Esophagus muscularis mucosa (tissue), 4 donors: ENCODE measurements at regions not wholly inside any gene's neighbourhood (a gene's known extent, or its start where the extent isn't known, plus 50 kb on each side); places are given as distances from the start of the nearest gene placed in this dataset.

ENCODE experiments used
- DNase-seq: peaks from one replicate; pipeline ENCODE4 v3.0.0-alpha.2; 2017; ENCODE audit errors: extremely low spot score
- H3K27ac ChIP-seq, 4 donors: fragments of 200-600 bp; sonication (generic); replicated peaks in 1 of 4; 1 replicate in 3 of 4; 2 replicates in 1 of 4; pipeline ENCODE4 v1.5.1; 2016 to 2019; ENCODE audit warnings: mild to moderate bottlenecking in 1 of 4
- H3K27me3 ChIP-seq, 4 donors: fragments of 200-600 bp; sonication (generic); one replicate each; pipeline versions ENCODE4 v1.5.1 to v1.6.0; 2016 to 2019
- H3K36me3 ChIP-seq, 4 donors: fragments of 200-600 bp; sonication (generic); one replicate each; pipeline ENCODE4 v1.5.1; 2016 to 2019
- H3K4me1 ChIP-seq, 4 donors: fragments of 200-600 bp; sonication (generic); one replicate each; pipeline ENCODE4 v1.5.1; 2016 to 2019
- H3K4me3 ChIP-seq, 4 donors: fragments of 200-600 bp; sonication (generic); 1 replicate in 2 of 4; 2 replicates in 2 of 4; pipeline ENCODE4 v1.5.1; 2016 to 2019; ENCODE audit warnings: mild to moderate bottlenecking in 4 of 4, moderate library complexity in 1 of 4
- H3K9me3 ChIP-seq, 4 donors: fragments of 200-600 bp; sonication (generic); 1 replicate in 3 of 4; 2 replicates in 1 of 4; pipeline ENCODE4 v1.5.1; 2016 to 2019
- EP300 ChIP-seq: sonication (generic); formaldehyde crosslinking; IDR thresholded peaks from one replicate; pipeline ENCODE4 v1.6.1; 2017; ENCODE audit warnings: antibody characterized with exemption
- POLR2A ChIP-seq: fragments of 450-650 bp; IDR thresholded peaks from one replicate; pipeline ENCODE4 v1.6.1; 2017; ENCODE audit warnings: antibody characterized with exemption, moderate library complexity, mild to moderate bottlenecking, low read depth
- POLR2AphosphoS5 ChIP-seq, 2 donors: sonication (generic); formaldehyde crosslinking; IDR thresholded peaks; one replicate each; pipeline ENCODE4 v1.6.1; 2017; ENCODE audit warnings: antibody characterized with exemption in 2 of 2
- WGBS: methylation state at CpG from one replicate; pipeline ENCODE4 v1.1.5; 2018; 5-methylcytosine and 5-hydroxymethylcytosine counted together
- intact Hi-C: fragments of 100-400 bp; cut with DNase I; formaldehyde crosslinking; loops from one replicate; pipeline ENCODE4 v1.15.1; 2023
- TF ChIP-seq, protein P1 (sequence below), 3 experiments: fragments of 200-600 bp in 2 of 3; fragments of 450-650 bp in 1 of 3; sonication (generic) in 2 of 3; IDR thresholded peaks; one replicate each; pipeline ENCODE4 v1.5.1; 2017 to 2019; ENCODE audit warnings: antibody characterized with exemption in 3 of 3, mild to moderate bottlenecking in 2 of 3, moderate library complexity in 1 of 3

DNA sequence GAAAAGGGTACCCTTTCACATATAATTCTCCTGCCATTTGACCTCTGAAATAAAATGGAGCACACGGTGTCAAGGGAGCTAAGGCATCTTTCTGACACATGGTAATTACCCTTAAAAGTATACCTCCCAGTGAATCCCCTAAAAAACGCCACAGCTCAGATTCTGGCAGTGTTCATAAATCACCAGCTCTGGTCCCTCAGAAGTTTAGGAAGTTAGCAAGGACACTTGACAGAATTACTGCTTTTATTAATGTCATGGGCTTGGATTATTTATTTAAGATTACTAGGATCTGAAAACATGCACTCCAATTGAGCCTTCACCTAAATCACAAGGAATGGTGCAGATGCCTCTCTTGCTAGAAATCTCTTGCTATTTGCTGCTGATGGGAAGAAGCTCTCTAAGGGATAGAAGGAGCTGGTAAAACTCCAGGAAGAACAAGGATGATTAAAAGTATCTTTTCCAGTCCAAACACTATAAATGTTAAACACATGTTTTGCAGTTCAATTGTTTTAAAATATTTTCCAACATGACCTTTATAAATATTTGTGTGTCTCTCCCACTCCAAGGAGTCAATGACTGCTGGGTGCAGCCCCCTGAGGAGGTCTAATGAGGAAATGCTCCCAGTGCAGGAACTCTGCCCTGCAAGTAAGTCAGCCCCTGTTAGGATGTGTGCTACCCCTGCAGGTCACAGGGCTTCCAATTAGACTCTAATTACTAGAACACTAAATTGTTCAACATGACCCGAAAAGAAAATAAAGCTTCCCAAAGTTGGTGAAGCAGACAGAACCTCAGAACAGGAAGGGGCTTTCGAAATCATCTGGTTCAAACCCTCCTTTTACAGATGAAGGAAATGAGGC lies 230.3 kb downstream of the TFAP2A start:
- Histone ChIP-seq H3K27ac (no peak overlapping the region), H3K36me3 (no peaks in the 10 kb centered on the region), H3K27me3 (no peaks in the 10 kb centered on the region), H3K9me3 (no peaks in the 10 kb centered on the region), H3K4me1 (no peaks in the 10 kb centered on the region), H3K4me3 (no peak overlapping the region)
- TF ChIP-seq POLR2AphosphoS5 (IDR thresholded peaks at IDR 0.05) (no peak), POLR2A (no peak)
- TF ChIP-seq, protein P1, sequence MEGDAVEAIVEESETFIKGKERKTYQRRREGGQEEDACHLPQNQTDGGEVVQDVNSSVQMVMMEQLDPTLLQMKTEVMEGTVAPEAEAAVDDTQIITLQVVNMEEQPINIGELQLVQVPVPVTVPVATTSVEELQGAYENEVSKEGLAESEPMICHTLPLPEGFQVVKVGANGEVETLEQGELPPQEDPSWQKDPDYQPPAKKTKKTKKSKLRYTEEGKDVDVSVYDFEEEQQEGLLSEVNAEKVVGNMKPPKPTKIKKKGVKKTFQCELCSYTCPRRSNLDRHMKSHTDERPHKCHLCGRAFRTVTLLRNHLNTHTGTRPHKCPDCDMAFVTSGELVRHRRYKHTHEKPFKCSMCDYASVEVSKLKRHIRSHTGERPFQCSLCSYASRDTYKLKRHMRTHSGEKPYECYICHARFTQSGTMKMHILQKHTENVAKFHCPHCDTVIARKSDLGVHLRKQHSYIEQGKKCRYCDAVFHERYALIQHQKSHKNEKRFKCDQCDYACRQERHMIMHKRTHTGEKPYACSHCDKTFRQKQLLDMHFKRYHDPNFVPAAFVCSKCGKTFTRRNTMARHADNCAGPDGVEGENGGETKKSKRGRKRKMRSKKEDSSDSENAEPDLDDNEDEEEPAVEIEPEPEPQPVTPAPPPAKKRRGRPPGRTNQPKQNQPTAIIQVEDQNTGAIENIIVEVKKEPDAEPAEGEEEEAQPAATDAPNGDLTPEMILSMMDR (IDR thresholded peaks at IDR 0.05): no peak
- peak; percentile 50 for DNase-seq
- WGBS: 46% methylated on average over 4 of the region's 4 CpGs
- intact Hi-C loops: no loop called here

DNA sequence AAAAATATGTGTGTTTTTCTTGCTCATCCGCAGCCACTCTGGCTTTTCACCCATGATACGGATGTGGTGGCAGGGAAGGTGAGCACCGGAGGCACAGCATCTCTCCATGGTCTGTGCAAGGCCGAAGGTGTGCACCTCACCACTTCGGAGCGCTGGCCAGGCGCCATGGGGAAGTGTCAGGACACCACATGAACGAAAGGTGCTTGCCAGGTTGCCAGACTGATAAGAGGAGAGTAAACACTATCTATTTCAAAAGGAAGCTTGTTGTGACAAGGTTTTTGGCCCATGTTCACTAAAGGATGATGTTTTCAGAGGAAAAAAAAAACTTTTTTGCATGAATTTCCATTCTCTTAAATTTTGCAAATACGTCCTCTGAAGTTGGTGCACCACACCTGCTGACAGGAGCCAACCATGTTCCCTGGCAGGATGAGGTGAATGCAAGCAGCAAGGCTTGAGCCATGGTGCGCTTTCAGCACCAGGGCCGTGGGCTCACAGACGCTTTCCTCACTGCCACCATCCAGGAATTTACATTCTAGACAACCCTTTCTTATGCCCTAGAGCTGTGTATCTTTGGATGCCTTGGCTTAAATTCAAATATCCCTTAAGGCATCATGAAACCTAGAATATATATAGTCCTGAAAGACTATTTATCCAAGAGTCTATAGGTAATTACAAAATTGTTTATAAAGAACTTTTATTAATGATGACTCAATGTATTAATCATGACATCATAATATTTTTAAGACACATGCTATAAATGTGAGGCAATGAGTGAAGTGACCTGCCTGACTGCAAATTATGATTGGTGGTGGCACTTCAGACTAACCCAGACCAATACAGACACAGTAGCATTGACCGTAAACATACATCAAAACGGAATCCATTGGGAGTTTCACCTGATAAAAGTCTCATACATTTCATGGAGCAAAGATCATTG lies 234.5 kb downstream of the TFAP2A start:
- no peak overlapping the region for H3K27ac ChIP-seq
- H3K36me3 ChIP-seq: no peaks in the 10 kb centered on the region
- H3K9me3 ChIP-seq: no peaks in the 10 kb centered on the region
- intact Hi-C loops: no loop called here
- no peak for DNase-seq
- H3K27me3 ChIP-seq: no peaks in the 10 kb centered on the region
- 83% methylated on average over 14 of the region's 14 CpGs for WGBS
- H3K4me1 ChIP-seq: no peaks in the 10 kb centered on the region
- no peak overlapping the region for H3K4me3 ChIP-seq
- TF ChIP-seq POLR2AphosphoS5 (IDR thresholded peaks at IDR 0.05) (no peak), POLR2A (no peak), EP300 (no peak)
- TF ChIP-seq, protein P1 (IDR thresholded peaks at IDR 0.05): no peak

DNA sequence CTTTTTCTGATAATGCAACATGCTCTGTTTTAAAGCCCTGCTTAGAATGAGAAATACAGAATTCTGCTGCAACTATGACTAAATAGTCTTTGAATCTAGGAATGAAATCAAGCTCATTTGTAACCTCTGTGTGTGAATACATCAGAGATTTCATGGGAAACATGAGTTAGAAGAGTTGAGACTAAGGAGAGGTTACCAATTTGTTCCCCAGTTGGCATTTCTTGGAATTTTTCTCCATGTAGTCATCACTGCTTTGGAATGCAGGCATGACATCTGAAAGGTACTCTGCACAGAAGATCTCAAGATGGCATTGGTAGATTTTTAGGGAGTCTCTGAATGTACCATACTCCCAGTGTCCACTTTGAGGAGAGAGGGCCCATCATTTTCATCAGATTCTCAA lies 237.2 kb downstream of the TFAP2A start:
- DNase-seq: no peak
- Histone ChIP-seq H3K4me3 (no peak overlapping the region), H3K4me1 (no peaks in the 10 kb centered on the region), H3K9me3 (no peaks in the 10 kb centered on the region), H3K27ac (no peak overlapping the region), H3K36me3 (no peaks in the 10 kb centered on the region), H3K27me3 (no peaks in the 10 kb centered on the region)
- TF ChIP-seq EP300 (no peak), POLR2A (no peak), POLR2AphosphoS5 (IDR thresholded peaks at IDR 0.05) (no peak)
- TF ChIP-seq, protein P1 (IDR thresholded peaks at IDR 0.05): no peak
- intact Hi-C loops: no loop called here

DNA sequence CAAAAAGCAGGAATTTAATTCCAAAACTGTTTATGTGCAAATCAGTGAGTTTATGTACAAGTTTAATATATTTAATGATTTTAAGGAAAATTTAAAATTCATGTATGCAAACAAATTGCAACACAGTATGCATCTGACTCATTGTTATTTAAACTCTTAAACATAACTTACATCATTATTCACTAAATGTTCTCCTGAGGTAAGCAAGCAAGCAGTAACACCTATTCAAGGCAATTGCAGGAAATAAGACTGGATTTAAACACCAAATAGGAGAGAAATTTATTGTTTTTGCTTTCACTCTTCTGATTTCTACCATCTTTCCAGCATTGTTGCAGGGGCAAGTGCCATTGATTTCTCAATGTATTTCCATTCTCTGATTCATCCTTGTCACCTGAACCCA lies 239.5 kb downstream of the TFAP2A start:
- no peaks in the 10 kb centered on the region for H3K27me3 ChIP-seq
- no peak overlapping the region for H3K4me3 ChIP-seq
- no peak overlapping the region for H3K27ac ChIP-seq
- no peaks in the 10 kb centered on the region for H3K4me1 ChIP-seq
- no peaks in the 10 kb centered on the region for H3K9me3 ChIP-seq
- no peaks in the 10 kb centered on the region for H3K36me3 ChIP-seq
- intact Hi-C loops: no loop called here
- DNase-seq: no peak
- TF ChIP-seq EP300 (no peak), POLR2A (no peak), POLR2AphosphoS5 (IDR thresholded peaks at IDR 0.05) (no peak)
- TF ChIP-seq, protein P1 (IDR thresholded peaks at IDR 0.05): no peak
